ENCODE measurements at regions not wholly inside any gene's neighbourhood (a gene's known extent, or its start where the extent isn't known, plus 50 kb on each side); places are given as distances from the start of the nearest gene placed in this dataset.
"Not testable (repeated sequence)": the region's sequence is repeated elsewhere in the genome, so short reads cannot be mapped to it uniquely, and the experiment has no call there.

- peaks cover 0 to 65% of the 10 kb centered on the region in 2 donors for H3K27me3 ChIP-seq
- no peak for TF ChIP-seq CTCF (IDR thresholded peaks at IDR 0.05)
These were observed 102.4 kb upstream of the C14orf180 start for GRCh38 chr14:104477117-104477623.

GRCh38 chr14:104477666-104478380, 101.7 kb upstream of the C14orf180 start:
- intact Hi-C loops (cut with DNase I; ENCODE audit: low total_unique reads), result no loop called here
- no peak for DNase-seq
- Histone ChIP-seq H3K9me3 (peaks cover 0 to 15% (median 8%) of the 10 kb centered on the region in 3 donors), H3K4me1 (no peaks in the 10 kb centered on the region), H3K4me3 (no peak overlapping the region), H3K27me3 (peaks cover 0 to 61% of the 10 kb centered on the region in 2 donors), H3K36me3 (no peaks in the 10 kb centered on the region), H3K27ac (no peak overlapping the region)
- TF ChIP-seq CTCF (IDR thresholded peaks at IDR 0.05), result no peak

More at GRCh38 chr14:104477117-104477623, 102.4 kb upstream of the C14orf180 start:
- Histone ChIP-seq H3K9me3 (peaks cover 0 to 15% (median 8%) of the 10 kb centered on the region in 3 donors), H3K4me1 (no peaks in the 10 kb centered on the region), H3K4me3 (no peak overlapping the region), H3K27ac (no peak overlapping the region), H3K36me3 (no peaks in the 10 kb centered on the region)
- no peak for DNase-seq
- intact Hi-C loops (cut with DNase I; ENCODE audit: low total_unique reads), result no loop called here

- DNase-seq, result no peak
- no peaks in the 10 kb centered on the region for H3K4me1 ChIP-seq
- peaks cover 0 to 15% (median 8%) of the 10 kb centered on the region in 3 donors for H3K9me3 ChIP-seq
- no peak for TF ChIP-seq CTCF (IDR thresholded peaks at IDR 0.05)
- no peaks in the 10 kb centered on the region for H3K36me3 ChIP-seq
- H3K4me3 ChIP-seq, result no peak overlapping the region
- H3K27ac ChIP-seq, result no peak overlapping the region
- peaks cover 0 to 53% of the 10 kb centered on the region in 2 donors for H3K27me3 ChIP-seq
- intact Hi-C loops (cut with DNase I; ENCODE audit: low total_unique reads), result no loop called here
These were observed 100.9 kb upstream of the C14orf180 start for GRCh38 chr14:104478656-104479055.

- no peak overlapping the region for H3K27ac ChIP-seq
- intact Hi-C loops (cut with DNase I; ENCODE audit: low total_unique reads), result no loop called here
- DNase-seq, result no peak
- no peaks in the 10 kb centered on the region for H3K4me1 ChIP-seq
- peaks cover 0 to 42% of the 10 kb centered on the region in 2 donors for H3K27me3 ChIP-seq
- no peaks in the 10 kb centered on the region for H3K36me3 ChIP-seq
- TF ChIP-seq CTCF (IDR thresholded peaks at IDR 0.05), result no peak
- H3K4me3 ChIP-seq, result no peak overlapping the region
- H3K9me3 ChIP-seq, result peaks cover 0 to 15% (median 8%) of the 10 kb centered on the region in 3 donors
These were observed 99.7 kb upstream of the C14orf180 start for GRCh38 chr14:104479901-104480300.

GRCh38 chr14:104481323-104481722, 98.2 kb upstream of the C14orf180 start:
- H3K9me3 ChIP-seq, result peaks cover 0 to 15% (median 8%) of the 10 kb centered on the region in 3 donors
- no peak overlapping the region for H3K27ac ChIP-seq
- no peaks in the 10 kb centered on the region for H3K36me3 ChIP-seq
- intact Hi-C loops (cut with DNase I; ENCODE audit: low total_unique reads), result no loop called here
- peaks cover 0 to 33% of the 10 kb centered on the region in 2 donors for H3K27me3 ChIP-seq
- H3K4me3 ChIP-seq, result no peak overlapping the region
- no peak for DNase-seq
- H3K4me1 ChIP-seq, result no peaks in the 10 kb centered on the region
- TF ChIP-seq CTCF (IDR thresholded peaks at IDR 0.05), result no peak

- peaks cover 0 to 15% (median 8%) of the 10 kb centered on the region in 3 donors for H3K9me3 ChIP-seq
- intact Hi-C loops (cut with DNase I; ENCODE audit: low total_unique reads); H3K4me1 ChIP-seq; DNase-seq; H3K27ac ChIP-seq; H3K4me3 ChIP-seq; H3K36me3 ChIP-seq: not testable (repeated sequence)
- H3K27me3 ChIP-seq, result peaks cover 0 to 27% of the 10 kb centered on the region in 2 donors
These were observed 97.5 kb upstream of the C14orf180 start for GRCh38 chr14:104482017-104482416.

All from tibial artery (tissue), 4 donors.